Right ventricle myocardium inferior (tissue), 1 donor: ENCODE measurements at regions not wholly inside any gene's neighbourhood (a gene's known extent, or its start where the extent isn't known, plus 50 kb on each side); places are given as distances from the start of the nearest gene placed in this dataset.

ENCODE experiments used
- ATAC-seq: fragments of 200-7000 bp; cut with Tn5 transposase; one replicate; pipeline ENCODE4 v1.9.1; 2020; ENCODE audit warnings: mild to moderate bottlenecking, moderate library complexity
- DNase-seq: peaks from one replicate; pipeline ENCODE4 v3.0.0; 2021; ENCODE audit errors: missing footprints
- intact Hi-C: fragments of 100-400 bp; cut with DNase I; formaldehyde crosslinking; loops from one replicate; pipeline ENCODE4 v1.11.0; 2022
- donor health status: DM: no; HTN: yes; CAD: no; lungs with severe emphysema.

DNA sequence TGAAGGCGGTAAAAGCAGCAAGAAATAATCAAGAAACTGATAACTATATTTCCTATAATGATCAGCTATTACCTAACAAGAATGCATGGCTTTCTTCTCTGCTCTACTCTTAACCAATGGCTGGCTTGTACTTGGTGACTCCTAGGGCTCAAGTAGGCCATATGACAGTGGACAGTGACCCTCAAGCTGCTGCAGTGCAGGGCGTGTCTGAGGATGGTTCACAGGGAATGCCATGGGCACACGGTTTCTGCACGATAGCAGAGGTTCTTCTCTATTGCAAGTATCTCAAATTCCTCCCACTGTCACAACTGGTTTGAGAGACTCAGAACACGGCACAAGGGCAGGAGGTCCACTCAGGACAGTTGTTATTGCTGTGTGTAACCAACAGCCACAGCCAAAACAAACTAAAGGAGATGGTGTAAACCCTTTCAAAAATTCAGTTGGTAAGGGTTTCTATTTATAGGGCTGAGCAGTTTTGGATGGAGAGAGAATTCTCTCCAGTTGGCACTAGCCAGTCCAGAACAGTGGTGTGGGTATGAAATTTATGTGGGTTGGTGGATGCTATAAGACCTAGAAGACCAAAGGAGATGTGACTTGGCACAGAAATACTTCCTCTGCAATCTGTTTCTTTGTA lies 103.2 kb upstream of the ST8SIA2 start:
- no peak for DNase-seq
- intact Hi-C loops: no loop called here
- peak; percentile 80 for ATAC-seq

DNA sequence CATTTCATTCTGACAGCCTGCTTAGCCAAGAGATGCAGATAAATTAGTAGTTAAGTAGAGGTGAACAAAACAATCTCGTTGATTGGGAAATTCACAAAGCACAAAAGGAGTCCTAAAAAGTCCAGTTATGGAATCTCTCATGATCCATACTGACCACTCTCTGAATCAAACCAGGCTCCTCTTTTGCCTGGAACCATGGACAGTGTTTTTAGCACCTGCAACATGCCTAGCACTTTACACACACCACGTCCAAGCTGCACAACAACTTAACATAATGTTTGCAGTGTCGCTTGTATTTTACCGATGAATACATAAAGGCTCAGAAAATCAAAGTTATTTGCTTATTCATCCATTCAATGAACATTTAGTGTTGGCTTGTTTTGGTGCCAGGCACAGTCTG lies 101.8 kb upstream of the ST8SIA2 start:
- ATAC-seq (no peak), DNase-seq (no peak)
- intact Hi-C loops: no loop called here

DNA sequence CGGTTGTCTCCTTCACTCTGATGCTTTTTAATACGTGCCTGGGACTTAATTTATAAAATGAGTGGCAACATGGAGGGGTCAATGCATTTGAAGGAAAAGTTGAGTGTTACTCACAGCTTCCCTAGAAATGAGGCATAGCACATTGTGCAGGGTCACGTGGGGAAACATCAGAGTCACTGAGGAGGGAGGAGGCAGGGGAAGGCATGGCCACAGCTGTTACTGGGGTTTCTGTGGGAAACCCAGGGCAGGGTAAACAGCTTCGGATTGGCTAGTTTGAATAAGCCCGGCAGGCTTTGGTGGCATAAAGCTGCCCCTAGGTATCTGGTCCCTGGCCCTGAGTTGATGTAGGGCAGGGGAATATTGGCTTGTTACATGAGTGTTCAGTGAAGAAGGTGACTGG lies 98.9 kb upstream of the ST8SIA2 start:
- intact Hi-C loops: no loop called here
- DNase-seq: no peak
- no peak for ATAC-seq

DNA sequence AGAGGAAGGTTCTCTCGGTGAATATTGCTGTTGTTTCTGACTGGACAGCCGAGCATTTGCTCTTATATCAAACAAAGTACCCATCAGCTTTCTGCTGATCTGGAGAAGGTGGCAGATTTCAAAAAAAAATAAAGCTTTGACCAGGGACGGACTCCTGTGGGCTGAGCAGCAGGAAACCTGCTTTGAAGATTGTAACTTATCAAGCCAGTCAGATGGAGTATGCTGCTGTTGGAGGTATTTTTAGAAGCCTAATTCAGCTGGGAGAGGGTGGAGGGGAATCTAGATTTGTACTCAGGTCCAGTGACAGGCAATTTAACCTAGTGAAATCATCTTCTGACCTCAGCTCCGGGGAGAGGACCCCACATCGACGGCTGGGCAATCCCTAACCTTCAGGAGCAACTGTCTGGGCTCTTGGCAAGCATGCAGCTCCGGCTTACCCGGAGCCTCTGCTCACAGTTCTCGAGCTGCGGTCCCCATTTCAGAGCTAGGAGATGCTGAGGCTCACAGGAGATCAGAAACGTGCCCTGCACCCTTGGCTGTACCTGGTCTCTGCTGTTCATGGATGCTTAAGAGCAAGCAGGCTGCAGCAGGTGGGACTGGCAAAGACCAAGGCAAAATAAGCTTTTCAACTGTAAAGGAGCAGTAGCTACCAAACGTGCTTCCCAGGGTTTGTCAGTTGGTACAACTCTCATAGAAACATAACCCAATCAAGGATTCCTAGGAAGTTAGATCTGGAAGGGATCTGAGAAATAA lies 89.3 kb upstream of the ST8SIA2 start:
- peak; percentile 68 for DNase-seq
- intact Hi-C loops: no loop called here
- ATAC-seq: no peak

DNA sequence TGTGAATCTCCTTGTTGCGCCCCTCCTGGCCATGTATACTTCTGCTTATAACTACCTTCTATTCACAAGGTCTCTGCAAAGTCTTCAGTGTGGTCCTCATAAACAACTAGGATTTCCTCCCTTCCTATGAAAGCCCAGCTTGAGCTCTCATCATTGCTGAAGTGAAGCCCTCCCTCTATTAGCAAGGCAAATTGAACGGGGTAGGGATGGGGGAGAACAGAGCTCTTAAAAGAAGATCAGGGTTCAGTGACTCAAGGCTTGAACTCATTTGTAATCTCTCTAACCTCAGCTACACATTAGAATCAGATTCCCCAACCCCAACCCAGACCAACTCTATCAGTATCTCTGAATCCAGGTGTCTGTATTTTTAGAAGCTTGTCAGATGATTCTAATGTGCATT lies 88.3 kb upstream of the ST8SIA2 start:
- DNase-seq (no peak), ATAC-seq (no peak)
- intact Hi-C loops: no loop called here

DNA sequence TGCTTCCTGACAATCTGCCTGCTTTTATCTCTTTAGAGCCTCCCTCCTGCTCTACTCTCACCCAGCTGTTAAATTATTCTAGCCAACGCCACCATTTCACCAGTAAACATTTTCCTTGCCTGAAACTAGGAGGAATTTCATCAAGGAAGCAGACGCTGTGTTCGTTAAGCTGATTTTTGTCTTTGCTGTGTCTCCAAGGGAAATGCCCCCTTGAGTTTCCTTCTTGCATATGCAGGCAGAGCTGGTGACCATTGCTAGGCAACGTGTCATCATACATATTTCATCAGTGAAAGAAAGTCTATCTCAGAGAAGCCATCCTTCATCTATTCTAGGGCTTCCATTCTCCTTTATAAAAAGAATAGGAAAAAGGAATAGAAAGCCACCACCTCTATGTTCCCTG lies 87.0 kb upstream of the ST8SIA2 start:
- ATAC-seq: no peak
- DNase-seq: no peak
- intact Hi-C loops: no loop called here

DNA sequence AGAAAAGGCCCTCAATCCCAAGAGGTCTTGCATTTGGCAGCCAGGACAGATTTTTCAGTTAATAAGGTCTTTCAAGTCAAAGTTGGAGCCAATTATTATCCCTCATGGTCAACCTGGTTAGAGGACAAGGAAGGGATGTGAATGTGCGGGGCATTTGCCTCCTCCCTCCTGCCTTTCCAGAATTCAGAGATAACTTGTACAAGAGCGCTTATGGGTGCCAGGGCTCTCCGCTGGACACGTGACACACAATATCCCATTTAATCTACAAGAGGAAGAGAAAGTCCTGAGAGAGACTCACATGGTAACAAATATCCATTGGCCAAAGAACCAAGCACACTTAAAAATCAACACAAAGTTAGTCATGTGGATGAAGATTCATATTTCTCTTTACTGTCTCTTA lies 78.5 kb upstream of the ST8SIA2 start:
- ATAC-seq (no peak), DNase-seq (no peak)
- intact Hi-C loops: no loop called here

DNA sequence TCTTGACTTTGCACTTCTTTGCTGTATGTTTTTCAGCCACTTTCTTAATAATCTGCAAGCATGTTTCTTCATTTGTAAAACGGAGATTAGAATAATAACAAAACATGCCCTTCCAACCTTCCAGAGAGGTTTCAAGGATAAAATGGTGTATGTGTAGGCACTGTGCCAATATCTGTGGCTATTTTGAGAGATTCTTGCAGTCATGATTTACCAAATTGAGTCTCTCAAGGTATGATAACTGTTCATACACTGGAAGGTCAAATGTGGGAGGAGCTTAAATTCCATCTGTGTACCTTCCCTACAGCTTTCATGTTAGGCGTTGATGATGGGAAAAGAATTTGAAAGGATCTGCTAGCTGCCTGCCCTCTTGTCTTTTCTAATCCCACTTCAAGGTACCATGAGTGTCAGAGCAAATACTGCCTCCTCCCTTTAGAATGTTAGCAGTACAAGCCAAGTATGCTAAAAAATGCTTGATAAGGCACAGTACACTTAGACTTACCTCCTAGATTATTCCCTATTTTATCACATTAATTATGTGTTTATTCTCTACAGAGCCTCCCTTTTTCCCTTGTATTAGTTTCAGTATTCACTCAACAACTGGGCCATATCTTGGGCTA lies 78.0 kb upstream of the ST8SIA2 start:
- intact Hi-C loops: no loop called here
- no peak for ATAC-seq
- DNase-seq: no peak

DNA sequence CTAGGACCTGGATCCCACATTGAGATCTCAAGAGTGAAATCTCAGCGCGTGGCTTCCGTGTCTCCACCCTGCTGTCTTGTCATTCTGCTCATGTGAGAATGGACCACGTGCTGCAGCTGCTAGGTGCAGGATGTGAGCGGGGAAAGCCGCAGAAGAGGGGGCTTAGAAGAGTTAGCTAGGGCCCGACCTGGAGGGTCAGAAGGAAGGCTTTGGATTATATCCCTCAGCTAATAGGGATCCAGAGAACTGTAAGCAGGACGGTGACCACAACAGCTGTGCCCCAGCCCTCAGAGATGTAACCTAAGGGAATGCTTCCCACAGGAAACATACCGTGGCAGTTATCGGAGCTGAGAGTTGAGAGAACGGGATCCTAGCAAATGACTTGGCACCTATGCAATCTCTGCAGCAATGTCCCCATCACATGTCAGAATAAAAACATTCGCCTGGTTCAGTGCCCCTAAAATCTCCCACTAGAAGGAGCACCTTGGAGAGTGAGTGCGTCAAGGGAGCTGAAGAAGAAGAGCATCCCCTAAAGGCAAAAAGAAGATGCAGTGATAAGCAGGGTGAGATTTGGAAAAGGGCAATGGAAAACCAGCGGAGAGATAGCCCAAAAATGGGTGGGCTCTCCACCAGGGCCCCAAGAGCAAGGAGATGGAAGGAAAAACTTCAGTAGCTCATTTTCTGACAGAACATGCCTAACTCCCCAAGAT lies 76.9 kb upstream of the ST8SIA2 start:
- DNase-seq (no peak), ATAC-seq (no peak)
- intact Hi-C loops: no loop called here

DNA sequence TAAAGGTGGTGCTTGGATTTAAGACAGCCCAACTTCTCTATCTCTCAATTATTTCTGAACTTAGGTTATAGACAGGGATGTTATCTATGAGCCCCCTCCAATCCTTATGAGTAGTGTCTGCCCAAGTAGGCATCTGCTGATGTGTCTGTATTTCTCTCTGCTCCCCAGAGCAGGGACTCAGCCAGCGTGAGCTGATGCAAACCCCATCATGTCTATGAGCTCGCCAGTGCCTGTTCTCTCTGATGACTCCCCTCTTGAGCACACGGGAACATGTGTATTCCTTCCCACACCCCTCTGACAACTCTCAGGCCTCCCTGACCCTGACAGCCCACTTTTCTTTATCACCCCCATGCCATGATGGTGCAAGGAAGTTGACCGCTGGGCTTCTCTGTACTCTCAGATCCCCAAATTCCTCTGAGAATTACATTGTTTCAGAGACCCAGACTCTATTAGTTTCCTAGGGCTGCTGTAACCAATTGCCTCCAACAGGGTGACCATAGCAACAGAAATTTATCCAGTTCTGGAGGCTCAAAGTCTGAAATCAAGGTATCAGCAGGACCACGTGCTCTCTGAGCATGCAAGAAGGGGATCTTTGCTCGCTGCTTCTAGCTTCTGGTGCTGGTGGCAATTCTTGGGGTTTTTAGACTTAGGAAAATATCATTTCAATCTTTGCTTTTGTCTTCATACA lies 73.5 kb upstream of the ST8SIA2 start:
- ATAC-seq (no peak), DNase-seq (no peak)
- intact Hi-C loops: no loop called here

DNA sequence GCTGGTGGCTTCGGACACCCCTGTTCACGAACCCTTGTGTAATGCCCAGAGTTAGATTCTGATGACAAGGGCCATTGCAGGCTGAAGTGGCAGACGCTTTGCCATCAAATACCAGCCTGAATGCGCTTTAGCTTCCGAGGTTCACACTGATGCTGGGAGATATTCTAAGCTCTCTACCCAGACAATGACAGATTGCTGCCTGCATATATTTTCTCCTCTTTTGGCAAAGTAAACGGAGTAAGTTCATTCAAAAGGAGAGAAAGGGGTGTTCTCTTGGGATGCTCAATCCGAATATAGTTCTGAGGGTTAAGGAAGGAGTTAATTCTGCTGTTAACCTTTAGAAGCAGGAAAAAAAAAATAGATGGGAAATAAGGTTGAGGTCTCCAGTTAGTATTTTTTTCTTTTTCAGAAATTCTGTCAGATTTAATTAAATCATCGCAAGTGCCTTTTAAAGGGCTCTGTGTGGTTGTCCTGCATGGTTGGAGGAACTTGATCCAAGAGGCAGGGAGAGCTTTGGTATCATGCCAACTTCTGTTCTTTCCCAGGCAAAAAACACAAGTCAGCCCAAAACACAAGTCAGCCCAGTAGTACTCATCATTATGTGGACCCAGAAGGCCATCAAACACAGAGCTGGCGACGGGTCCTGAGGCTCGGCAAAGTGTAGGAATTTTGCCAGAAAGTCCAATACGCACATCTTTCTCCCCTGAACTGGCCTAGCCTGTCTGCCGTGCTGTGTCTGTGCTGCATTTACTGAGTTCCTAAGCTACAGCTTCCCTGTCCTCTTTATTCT lies 70.9 kb upstream of the ST8SIA2 start:
- DNase-seq (peak; percentile 71), ATAC-seq (peak; percentile 62)
- intact Hi-C loops: no loop called here

DNA sequence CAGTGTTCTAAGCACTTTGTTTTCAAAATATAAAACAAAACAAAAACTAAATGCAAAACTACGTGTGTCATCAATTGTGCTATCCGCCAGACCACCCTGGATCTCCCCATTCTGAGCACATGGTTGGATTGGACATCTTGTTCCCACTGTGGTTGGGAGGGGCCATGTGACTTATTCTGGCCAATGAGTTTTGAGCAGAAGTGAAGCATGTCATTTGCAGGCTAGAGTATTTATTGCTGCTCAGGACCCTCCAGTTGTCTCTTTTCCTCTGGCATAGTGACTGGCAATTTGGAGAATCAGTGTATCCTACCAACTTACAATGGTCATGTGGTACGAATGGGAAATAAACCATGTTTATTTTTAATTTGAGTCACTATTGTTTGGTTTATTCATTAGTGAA lies 70.2 kb upstream of the ST8SIA2 start:
- intact Hi-C loops: no loop called here
- DNase-seq (no peak), ATAC-seq (no peak)

DNA sequence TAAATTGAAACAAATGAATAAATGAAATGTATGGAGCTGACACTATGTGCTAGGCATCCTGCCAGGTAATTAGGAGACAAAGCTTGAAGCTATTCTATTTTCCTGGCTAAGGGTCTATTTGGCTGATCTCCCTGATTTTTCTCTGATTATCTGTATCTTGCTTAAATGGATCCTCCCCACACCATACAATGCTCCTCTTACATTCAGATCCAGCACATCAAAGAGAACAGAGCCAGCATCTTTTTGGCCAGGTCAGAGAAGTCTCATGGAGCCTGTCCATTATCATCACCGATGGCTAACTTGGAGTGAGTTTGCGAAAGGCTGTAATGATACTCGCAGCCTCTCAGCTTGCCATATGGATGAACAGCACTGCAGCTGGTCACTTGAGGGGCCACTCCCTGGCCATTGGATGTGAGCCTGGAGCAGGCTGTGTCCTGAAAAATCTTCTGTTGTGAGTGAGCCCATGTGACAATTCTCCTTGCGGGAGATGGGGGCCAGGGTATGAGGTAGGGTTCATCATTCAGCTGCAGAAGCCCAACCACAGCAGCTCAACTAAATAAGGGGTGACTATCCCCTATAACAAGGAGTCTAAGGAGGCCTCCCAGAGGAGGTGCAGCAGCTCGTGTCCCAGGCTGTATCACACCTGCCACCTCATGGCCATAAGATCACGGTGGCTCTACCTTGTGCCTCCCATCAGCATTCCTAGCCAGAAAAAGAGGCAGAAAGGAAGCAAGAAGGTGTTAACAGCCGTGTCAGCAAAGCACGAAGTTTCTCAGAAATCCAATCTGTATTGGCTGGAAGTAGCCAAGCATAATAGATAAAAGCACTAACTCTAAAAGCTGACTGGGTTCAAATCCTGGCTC lies 69.3 kb upstream of the ST8SIA2 start:
- intact Hi-C loops: no loop called here
- ATAC-seq (peak; percentile 70), DNase-seq (no peak)

DNA sequence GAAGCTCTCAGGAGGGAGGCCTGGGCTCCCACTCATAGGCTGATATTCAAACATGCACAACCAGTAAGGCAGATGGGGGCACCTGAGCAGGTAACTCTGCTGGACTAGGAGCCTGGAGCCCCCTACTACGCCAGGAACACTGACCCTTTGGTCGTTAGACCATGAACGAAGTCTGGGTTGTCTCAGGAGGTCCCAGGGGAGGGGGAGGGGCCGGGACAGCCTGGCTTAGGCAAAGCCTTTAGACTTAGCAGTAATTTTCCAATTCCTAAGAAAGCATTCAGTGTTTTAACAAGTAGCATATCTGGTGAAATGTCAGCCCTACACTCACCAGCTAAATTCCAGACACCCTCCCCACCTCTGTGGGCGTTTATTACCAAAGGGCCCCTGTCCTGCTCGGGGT lies 67.4 kb upstream of the ST8SIA2 start:
- peak; percentile 24 for ATAC-seq
- DNase-seq: no peak
- intact Hi-C loops: no loop called here

DNA sequence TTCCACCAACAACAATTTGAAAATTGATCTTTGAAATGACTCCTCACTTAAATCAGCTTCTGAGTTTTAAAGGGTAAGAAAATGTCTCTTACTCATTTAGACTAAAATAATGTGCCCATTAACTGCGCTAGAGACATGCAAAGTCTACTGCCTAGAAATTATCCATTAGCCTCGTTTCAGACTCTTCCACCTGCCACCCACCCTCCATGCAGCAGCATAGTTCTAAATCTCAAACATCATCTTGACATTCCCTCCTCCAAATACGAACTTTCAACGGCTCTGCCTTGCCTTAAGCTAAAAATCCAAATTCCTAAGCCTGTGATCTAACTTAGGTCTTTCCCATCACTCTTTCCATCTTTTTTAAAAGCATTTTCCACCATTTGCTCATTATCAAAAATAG lies 66.6 kb upstream of the ST8SIA2 start:
- ATAC-seq (no peak), DNase-seq (no peak)
- intact Hi-C loops: no loop called here

DNA sequence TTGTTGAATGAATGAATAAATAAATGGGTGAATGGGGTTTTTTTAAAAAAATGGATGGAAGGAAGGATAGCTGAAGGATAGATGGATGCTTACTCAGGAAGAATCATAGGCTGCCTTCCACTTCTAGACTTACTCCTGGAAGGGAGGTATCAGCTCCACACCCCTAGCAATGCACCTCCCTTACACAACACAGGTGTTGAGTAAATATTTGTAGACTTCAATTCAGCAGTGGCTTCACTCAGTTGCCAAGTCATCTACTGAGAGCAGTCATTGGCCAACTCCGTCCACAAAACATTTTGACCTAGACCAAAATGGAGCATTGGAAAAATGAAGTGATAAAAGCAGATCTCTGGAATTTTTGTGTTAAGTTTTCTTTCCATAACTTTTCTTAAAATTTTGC lies 65.5 kb upstream of the ST8SIA2 start:
- intact Hi-C loops: no loop called here
- ATAC-seq (no peak), DNase-seq (no peak)

DNA sequence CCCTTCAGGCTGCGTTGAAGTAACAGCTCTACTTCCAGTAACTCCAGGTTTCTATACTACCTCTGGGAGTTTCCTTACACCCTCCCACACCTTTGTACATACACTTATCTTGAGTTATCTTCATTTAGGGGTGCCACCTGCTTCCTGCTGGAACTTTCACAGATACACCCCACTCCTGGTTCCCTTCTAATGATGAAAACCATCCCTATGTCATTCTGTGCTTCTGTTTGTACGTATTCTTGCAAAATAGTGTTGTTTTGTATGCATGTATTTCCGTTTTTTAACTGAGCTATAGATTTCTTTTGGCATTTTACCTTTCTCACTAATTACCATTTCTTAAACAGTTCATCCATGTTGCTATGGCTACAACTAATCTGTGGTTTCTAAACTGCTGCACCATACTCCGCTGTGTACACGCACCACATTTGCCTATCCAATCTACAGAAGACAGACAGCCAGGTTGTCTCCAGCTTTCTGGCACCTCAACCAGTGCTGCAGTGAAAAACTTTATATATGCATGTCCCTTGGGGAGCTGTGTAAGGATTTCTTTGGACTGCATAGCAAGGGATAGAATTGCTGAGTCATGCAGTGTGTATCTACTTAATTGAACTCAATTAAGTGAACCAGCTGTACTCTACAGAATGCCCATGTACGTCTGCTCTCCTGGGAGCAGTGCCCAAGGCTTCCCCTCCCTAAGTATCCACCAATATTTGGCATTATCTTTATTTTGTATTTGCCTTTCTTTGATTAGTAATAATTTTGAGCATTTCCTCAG lies 61.4 kb upstream of the ST8SIA2 start:
- DNase-seq: no peak
- intact Hi-C loops: no loop called here
- ATAC-seq: no peak
